Parathyroid adenoma (tissue), 2 donors: ENCODE measurements at regions not wholly inside any gene's neighbourhood (a gene's known extent, or its start where the extent isn't known, plus 50 kb on each side); places are given as distances from the start of the nearest gene placed in this dataset.

Experiments
- H2AFZ ChIP-seq: fragments of 300-600 bp; sonication (generic); one replicate; pipeline ENCODE4 v1.7.0; 2017; ENCODE audit warnings: antibody characterized with exemption, mild to moderate bottlenecking
- H3K27ac ChIP-seq: fragments of 300-600 bp; sonication (generic); one replicate; pipeline ENCODE4 v1.7.0; 2017
- H3K27me3 ChIP-seq: fragments of 300-600 bp; sonication (generic); one replicate; pipeline ENCODE4 v1.7.0; 2017; ENCODE audit warnings: low read length; ENCODE audit not compliant: control insufficient read depth, insufficient read depth
- H3K36me3 ChIP-seq: fragments of 300-600 bp; sonication (generic); one replicate; pipeline ENCODE4 v1.7.0; 2017; ENCODE audit warnings: low read length; ENCODE audit not compliant: control insufficient read depth, insufficient read depth
- H3K4me1 ChIP-seq: fragments of 300-600 bp; sonication (generic); one replicate; pipeline ENCODE4 v1.7.0; 2017; ENCODE audit warnings: control low read depth
- H3K4me2 ChIP-seq: fragments of 300-600 bp; sonication (generic); one replicate; pipeline ENCODE4 v1.7.0; 2017; ENCODE audit warnings: low read length
- H3K4me3 ChIP-seq: fragments of 300-600 bp; sonication (generic); one replicate; pipeline ENCODE4 v1.7.0; 2017; ENCODE audit warnings: low read depth, low read length
- H3K79me2 ChIP-seq: fragments of 300-600 bp; sonication (generic); one replicate; pipeline ENCODE4 v1.7.0; 2017; ENCODE audit warnings: control low read depth
- H3K9ac ChIP-seq: fragments of 300-600 bp; sonication (generic); one replicate; pipeline ENCODE4 v1.7.0; 2017; ENCODE audit warnings: mild to moderate bottlenecking
- H3K9me3 ChIP-seq: fragments of 300-600 bp; sonication (generic); one replicate; pipeline ENCODE4 v1.7.0; 2017; ENCODE audit warnings: low read length; ENCODE audit not compliant: control insufficient read depth
- CTCF ChIP-seq: fragments of 300-600 bp; sonication (generic); IDR thresholded peaks from one replicate; pipeline ENCODE4 v1.7.0; 2017; ENCODE audit warnings: antibody characterized with exemption, mild to moderate bottlenecking
- donor health status: primary hyperparathyroidism.

- no peaks in the 10 kb centered on the region for H3K79me2 ChIP-seq
- H2AFZ ChIP-seq, result no peak overlapping the region
- no peaks in the 10 kb centered on the region for H3K4me1 ChIP-seq
- no peaks in the 10 kb centered on the region for H3K36me3 ChIP-seq
- no peaks in the 10 kb centered on the region for H3K27me3 ChIP-seq
- H3K4me3 ChIP-seq, result no peak overlapping the region
- no peak overlapping the region for H3K27ac ChIP-seq
- H3K4me2 ChIP-seq, result no peak overlapping the region
- no peaks in the 10 kb centered on the region for H3K9me3 ChIP-seq
- TF ChIP-seq CTCF, result no peak
- H3K9ac ChIP-seq, result no peak overlapping the region
Observed at GRCh38 chr3:194996746-194997145, 274.2 kb downstream of the XXYLT1 start.

- no peak for TF ChIP-seq CTCF
- Histone ChIP-seq H3K4me3 (no peak overlapping the region), H3K27ac (no peak overlapping the region), H3K4me2 (no peak overlapping the region), H3K9me3 (no peaks in the 10 kb centered on the region), H2AFZ (no peak overlapping the region), H3K79me2 (no peaks in the 10 kb centered on the region), H3K4me1 (no peaks in the 10 kb centered on the region), H3K9ac (no peak overlapping the region), H3K27me3 (no peaks in the 10 kb centered on the region), H3K36me3 (no peaks in the 10 kb centered on the region)
Observed at GRCh38 chr3:194998417-194998816, 272.5 kb downstream of the XXYLT1 start.

- H3K27me3 ChIP-seq, result no peaks in the 10 kb centered on the region
- no peaks in the 10 kb centered on the region for H3K4me1 ChIP-seq
- H2AFZ ChIP-seq, result no peak overlapping the region
- H3K27ac ChIP-seq, result no peak overlapping the region
- no peak overlapping the region for H3K9ac ChIP-seq
- H3K9me3 ChIP-seq, result no peaks in the 10 kb centered on the region
- TF ChIP-seq CTCF, result no peak
- no peak overlapping the region for H3K4me3 ChIP-seq
- H3K4me2 ChIP-seq, result no peak overlapping the region
- H3K79me2 ChIP-seq, result no peaks in the 10 kb centered on the region
- no peaks in the 10 kb centered on the region for H3K36me3 ChIP-seq
Observed at GRCh38 chr3:194998948-194999347, 272.0 kb downstream of the XXYLT1 start.

- TF ChIP-seq CTCF, result no peak
- Histone ChIP-seq H3K27me3 (no peaks in the 10 kb centered on the region), H3K9me3 (no peaks in the 10 kb centered on the region), H2AFZ (no peak overlapping the region), H3K27ac (no peak overlapping the region), H3K4me3 (no peak overlapping the region), H3K4me1 (no peaks in the 10 kb centered on the region), H3K79me2 (no peaks in the 10 kb centered on the region), H3K36me3 (no peaks in the 10 kb centered on the region), H3K4me2 (no peak overlapping the region), H3K9ac (no peak overlapping the region)
Observed at GRCh38 chr3:194999491-194999890, 271.5 kb downstream of the XXYLT1 start.

DNA sequence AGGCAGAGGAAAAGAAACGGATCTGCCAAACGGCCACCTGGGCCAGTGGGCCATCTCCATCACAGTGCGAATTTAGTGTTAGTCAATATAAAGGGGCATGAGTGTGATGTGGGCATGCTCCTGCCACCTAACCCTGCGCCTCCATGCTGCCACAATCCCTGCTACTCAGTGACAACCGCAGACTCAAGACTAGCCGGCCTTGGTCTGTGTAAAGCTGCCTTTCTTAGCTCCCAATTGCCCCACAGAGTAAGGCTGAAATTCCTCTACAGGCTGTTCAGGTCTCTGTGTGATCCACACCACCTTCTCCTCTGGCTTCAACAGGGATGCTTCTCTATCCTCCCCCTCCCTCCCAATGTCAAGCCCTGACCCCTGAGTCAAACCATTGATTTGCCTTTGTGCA lies 269.7 kb downstream of the XXYLT1 start:
- Histone ChIP-seq H3K79me2 (no peaks in the 10 kb centered on the region), H3K4me1 (no peaks in the 10 kb centered on the region), H3K4me3 (no peak overlapping the region), H3K36me3 (no peaks in the 10 kb centered on the region), H3K4me2 (no peak overlapping the region), H3K27ac (no peak overlapping the region), H2AFZ (no peak overlapping the region), H3K27me3 (no peaks in the 10 kb centered on the region), H3K9ac (no peak overlapping the region), H3K9me3 (no peaks in the 10 kb centered on the region)
- TF ChIP-seq CTCF, result no peak
